Loucy (cell line): ENCODE measurements at regions not wholly inside any gene's neighbourhood (a gene's known extent, or its start where the extent isn't known, plus 50 kb on each side); places are given as distances from the start of the nearest gene placed in this dataset.

Experiments used
- H2AFZ ChIP-seq: fragments of 200-600 bp; sonication (generic); 2 replicates; pipeline ENCODE4 v1.6.0; 2016; ENCODE audit warnings: antibody characterized with exemption, mild to moderate bottlenecking, low read length, moderate library complexity
- H3F3A ChIP-seq: fragments of 200-600 bp; 2 replicates; pipeline ENCODE4 v1.6.0; 2016; ENCODE audit warnings: antibody characterized with exemption, low read depth, mild to moderate bottlenecking
- H3K27me3 ChIP-seq: fragments of 200-600 bp; sonication (generic); 2 replicates; pipeline ENCODE4 v1.6.1; 2014; ENCODE audit warnings: low read length, mild to moderate bottlenecking; ENCODE audit not compliant: insufficient read depth, poor library complexity, severe bottlenecking
- H3K36me3 ChIP-seq: fragments of 200-600 bp; sonication (generic); 2 replicates; pipeline ENCODE4 v1.6.1; 2016; ENCODE audit warnings: low read length; ENCODE audit not compliant: insufficient read depth
- H3K4me1 ChIP-seq: fragments of 200-600 bp; sonication (generic); 2 replicates; pipeline ENCODE4 v1.5.1; 2014; ENCODE audit warnings: low read length, mild to moderate bottlenecking; ENCODE audit not compliant: insufficient read depth, poor library complexity, severe bottlenecking
- H3K4me2 ChIP-seq: fragments of 200-600 bp; sonication (generic); 2 replicates; pipeline ENCODE4 v1.6.0; 2014; ENCODE audit warnings: antibody characterized with exemption, low read length, low read depth, mild to moderate bottlenecking; ENCODE audit not compliant: poor library complexity, severe bottlenecking
- H3K4me3 ChIP-seq: fragments of 200-600 bp; sonication (generic); 2 replicates; pipeline ENCODE4 v1.5.1; 2014; ENCODE audit warnings: low read length, mild to moderate bottlenecking, mixed read lengths; ENCODE audit not compliant: poor library complexity, severe bottlenecking
- H3K79me2 ChIP-seq: fragments of 200-600 bp; sonication (generic); 2 replicates; pipeline ENCODE4 v1.6.1; 2014; ENCODE audit warnings: low read length; ENCODE audit not compliant: insufficient read depth
- H3K9ac ChIP-seq: fragments of 200-600 bp; sonication (generic); 2 replicates; pipeline ENCODE4 v1.6.0; 2014; ENCODE audit warnings: mild to moderate bottlenecking, low read depth, low read length, moderate library complexity; ENCODE audit not compliant: poor library complexity, severe bottlenecking
- H3K9me2 ChIP-seq: fragments of 200-600 bp; sonication (generic); replicated peaks from 2 replicates; pipeline ENCODE4 v1.6.1; 2016; ENCODE audit warnings: low read depth, low read length, mixed read lengths
- H3K9me3 ChIP-seq: fragments of 200-600 bp; sonication (generic); 2 replicates; pipeline ENCODE4 v1.6.1; 2014; ENCODE audit warnings: mild to moderate bottlenecking, antibody characterized with exemption, low read length, low read depth; ENCODE audit not compliant: insufficient read depth
- H4K20me1 ChIP-seq: fragments of 200-600 bp; sonication (generic); 2 replicates; pipeline ENCODE4 v1.6.0; 2014; ENCODE audit warnings: antibody characterized with exemption, low read length, mild to moderate bottlenecking; ENCODE audit not compliant: insufficient read depth, poor library complexity, severe bottlenecking
- EZH2phosphoT487 ChIP-seq: fragments of 200-600 bp; IDR thresholded peaks from 2 replicates; pipeline ENCODE4 v1.6.1; 2018; ENCODE audit warnings: antibody characterized with exemption, mild to moderate bottlenecking, moderate library complexity, borderline replicate concordance
- TF ChIP-seq, protein P1 (sequence below): fragments of 200-600 bp; sonication (generic); conservative IDR thresholded peaks from 2 replicates; pipeline ENCODE4 v1.5.1; 2014; ENCODE audit warnings: mild to moderate bottlenecking, antibody characterized with exemption, low read length

DNA sequence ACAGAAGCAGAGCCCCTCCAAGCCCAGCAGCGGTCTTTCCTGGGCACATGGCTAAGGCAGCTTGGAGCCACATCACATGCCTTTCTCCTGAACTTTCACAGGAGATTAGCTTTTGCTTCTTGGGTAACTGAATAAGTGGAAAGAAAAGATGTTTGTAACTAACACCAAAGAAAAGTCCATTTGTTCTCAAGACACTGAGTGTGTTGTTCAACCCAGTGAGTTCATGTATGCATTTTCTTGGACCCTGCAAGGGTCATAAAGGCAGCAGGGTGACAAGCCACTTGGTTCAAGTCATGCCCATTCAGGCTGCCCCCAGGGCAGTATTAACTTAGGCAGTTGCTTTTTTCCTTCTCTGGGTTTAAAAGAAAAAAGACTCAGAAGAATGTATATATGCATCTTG lies 203.4 kb downstream of the FAM76B start:
- H3K79me2 ChIP-seq: no peaks in the 10 kb centered on the region
- TF ChIP-seq EZH2phosphoT487: no peak
- TF ChIP-seq, protein P1, sequence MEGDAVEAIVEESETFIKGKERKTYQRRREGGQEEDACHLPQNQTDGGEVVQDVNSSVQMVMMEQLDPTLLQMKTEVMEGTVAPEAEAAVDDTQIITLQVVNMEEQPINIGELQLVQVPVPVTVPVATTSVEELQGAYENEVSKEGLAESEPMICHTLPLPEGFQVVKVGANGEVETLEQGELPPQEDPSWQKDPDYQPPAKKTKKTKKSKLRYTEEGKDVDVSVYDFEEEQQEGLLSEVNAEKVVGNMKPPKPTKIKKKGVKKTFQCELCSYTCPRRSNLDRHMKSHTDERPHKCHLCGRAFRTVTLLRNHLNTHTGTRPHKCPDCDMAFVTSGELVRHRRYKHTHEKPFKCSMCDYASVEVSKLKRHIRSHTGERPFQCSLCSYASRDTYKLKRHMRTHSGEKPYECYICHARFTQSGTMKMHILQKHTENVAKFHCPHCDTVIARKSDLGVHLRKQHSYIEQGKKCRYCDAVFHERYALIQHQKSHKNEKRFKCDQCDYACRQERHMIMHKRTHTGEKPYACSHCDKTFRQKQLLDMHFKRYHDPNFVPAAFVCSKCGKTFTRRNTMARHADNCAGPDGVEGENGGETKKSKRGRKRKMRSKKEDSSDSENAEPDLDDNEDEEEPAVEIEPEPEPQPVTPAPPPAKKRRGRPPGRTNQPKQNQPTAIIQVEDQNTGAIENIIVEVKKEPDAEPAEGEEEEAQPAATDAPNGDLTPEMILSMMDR: no peak
- H2AFZ ChIP-seq: no peak overlapping the region
- H3K36me3 ChIP-seq: no peaks in the 10 kb centered on the region
- H3K9ac ChIP-seq: no peak overlapping the region
- H3K4me3 ChIP-seq: no peak overlapping the region
- no peaks in the 10 kb centered on the region for H3K4me1 ChIP-seq
- no peak overlapping the region for H3K4me2 ChIP-seq
- H3K9me2 ChIP-seq: no peaks in the 10 kb centered on the region
- no peaks in the 10 kb centered on the region for H4K20me1 ChIP-seq
- H3K9me3 ChIP-seq: no peaks in the 10 kb centered on the region
- no peaks in the 10 kb centered on the region for H3F3A ChIP-seq
- H3K27me3 ChIP-seq: no peaks in the 10 kb centered on the region

DNA sequence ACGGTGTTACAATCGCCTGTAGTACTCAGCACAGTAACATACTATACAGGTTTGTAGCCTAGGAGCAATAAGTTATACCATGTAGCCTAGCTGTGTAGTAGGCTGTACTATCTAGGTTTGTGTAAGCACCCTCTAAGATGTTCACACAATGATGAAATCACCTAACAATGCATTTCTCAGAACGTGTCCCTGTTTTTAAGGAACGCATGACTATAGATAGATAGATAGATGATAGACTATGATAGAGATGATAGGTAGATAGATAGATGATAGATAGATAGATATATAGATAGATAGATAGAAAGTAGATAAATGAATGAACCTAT lies 203.9 kb downstream of the FAM76B start:
- no peak overlapping the region for H3K4me2 ChIP-seq
- H4K20me1 ChIP-seq: no peaks in the 10 kb centered on the region
- H2AFZ ChIP-seq: no peak overlapping the region
- no peaks in the 10 kb centered on the region for H3K9me2 ChIP-seq
- no peak for TF ChIP-seq EZH2phosphoT487
- TF ChIP-seq, protein P1: no peak
- H3K4me3 ChIP-seq: no peak overlapping the region
- no peaks in the 10 kb centered on the region for H3F3A ChIP-seq
- H3K27me3 ChIP-seq: no peaks in the 10 kb centered on the region
- H3K9me3 ChIP-seq: no peaks in the 10 kb centered on the region
- H3K79me2 ChIP-seq: no peaks in the 10 kb centered on the region
- no peak overlapping the region for H3K9ac ChIP-seq
- no peaks in the 10 kb centered on the region for H3K36me3 ChIP-seq
- no peaks in the 10 kb centered on the region for H3K4me1 ChIP-seq

DNA sequence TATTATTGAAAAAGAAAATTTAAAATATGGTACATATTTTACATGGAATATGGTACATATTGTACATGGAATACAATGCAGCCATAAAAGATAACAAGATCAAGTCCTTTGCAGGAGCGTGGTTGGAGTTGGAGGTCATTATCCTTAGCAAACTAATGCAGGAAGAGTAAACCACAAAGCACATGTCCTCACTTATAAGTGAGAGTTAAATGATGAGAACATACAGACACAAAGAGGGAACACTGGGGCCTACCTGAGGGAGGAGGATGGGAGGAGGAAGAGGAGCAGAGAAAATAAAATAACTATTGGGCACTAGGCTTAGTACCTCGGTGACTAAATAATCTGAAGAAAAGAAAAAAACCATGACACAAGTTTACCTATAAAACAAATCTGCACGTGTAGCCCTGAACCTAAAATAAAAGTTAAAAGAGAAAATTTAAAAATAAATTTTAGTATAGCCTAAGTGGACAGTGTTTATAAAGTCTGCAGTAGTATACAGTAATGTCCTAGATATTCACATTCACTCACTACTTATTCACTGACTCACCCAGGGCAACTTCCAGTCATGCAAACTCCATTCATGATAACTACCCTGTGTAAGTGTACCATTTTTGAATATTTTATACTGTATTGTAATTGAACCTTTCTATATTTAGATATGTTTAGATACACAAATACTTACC lies 204.4 kb downstream of the FAM76B start:
- Histone ChIP-seq H3K4me3 (no peak overlapping the region), H3K9ac (no peak overlapping the region), H2AFZ (no peak overlapping the region), H3K79me2 (no peaks in the 10 kb centered on the region), H3K9me2 (no peaks in the 10 kb centered on the region), H3F3A (no peaks in the 10 kb centered on the region), H4K20me1 (no peaks in the 10 kb centered on the region), H3K4me2 (no peak overlapping the region), H3K9me3 (no peaks in the 10 kb centered on the region), H3K36me3 (no peaks in the 10 kb centered on the region), H3K4me1 (no peaks in the 10 kb centered on the region), H3K27me3 (no peaks in the 10 kb centered on the region)
- TF ChIP-seq EZH2phosphoT487: no peak
- TF ChIP-seq, protein P1: no peak
